ENCODE measurements at regions not wholly inside any gene's neighbourhood (a gene's known extent, or its start where the extent isn't known, plus 50 kb on each side); places are given as distances from the start of the nearest gene placed in this dataset.

GRCh38 chr4:123575291-123575690, 178.7 kb downstream of the SPRY1 start:
- Histone ChIP-seq H3K9me3 (no peaks in the 10 kb centered on the region), H3K36me3 (no peaks in the 10 kb centered on the region)
- 85% methylated on average over 4 of the region's 4 CpGs for WGBS (ENCODE audit: insufficient coverage, low coverage, low lambda C conversion rate, missing lambda C conversion rate)

GRCh38 chr4:123577225-123577906, 180.8 kb downstream of the SPRY1 start:
- Histone ChIP-seq H3K27me3 (no peaks in the 10 kb centered on the region), H3K36me3 (no peaks in the 10 kb centered on the region), H3K4me3 (no peak overlapping the region), H3K27ac (no peak overlapping the region), H3K9me3 (peaks cover 0 to 5% (median 0%) of the 10 kb centered on the region in 4 donors), H3K4me1 (no peaks in the 10 kb centered on the region)
- WGBS (ENCODE audit: insufficient coverage, low coverage, low lambda C conversion rate, missing lambda C conversion rate) = 66% methylated on average over 5 of the region's 5 CpGs
- peak; percentile 18 to 72 (median 66) for ATAC-seq
- no peak for DNase-seq
- intact Hi-C loops (cut with DNase I) = no loop called here
- TF ChIP-seq POLR2A (IDR thresholded peaks at IDR 0.05) = no peak
- TF ChIP-seq CTCF (IDR thresholded peaks at IDR 0.05) = no peak

More at GRCh38 chr4:123575291-123575690, 178.7 kb downstream of the SPRY1 start:
- DNase-seq = no peak
- TF ChIP-seq CTCF (IDR thresholded peaks at IDR 0.05) (no peak), POLR2A (IDR thresholded peaks at IDR 0.05) (no peak)
- no peaks in the 10 kb centered on the region for H3K27me3 ChIP-seq
- intact Hi-C loops (cut with DNase I) = no loop called here
- no peak overlapping the region for H3K4me3 ChIP-seq
- no peaks in the 10 kb centered on the region for H3K4me1 ChIP-seq
- no peak for ATAC-seq
- H3K27ac ChIP-seq = no peak overlapping the region

GRCh38 chr4:123578276-123579029, 181.9 kb downstream of the SPRY1 start:
- Histone ChIP-seq H3K27me3 (no peaks in the 10 kb centered on the region), H3K36me3 (no peaks in the 10 kb centered on the region), H3K4me1 (no peaks in the 10 kb centered on the region), H3K4me3 (no peak overlapping the region), H3K27ac (no peak overlapping the region), H3K9me3 (peaks cover 0 to 5% (median 0%) of the 10 kb centered on the region in 4 donors)
- 89% methylated on average over 3 of the region's 3 CpGs for WGBS (ENCODE audit: insufficient coverage, low coverage, low lambda C conversion rate, missing lambda C conversion rate)
- DNase-seq = no peak
- no peak for TF ChIP-seq POLR2A (IDR thresholded peaks at IDR 0.05)
- TF ChIP-seq CTCF (IDR thresholded peaks at IDR 0.05) = no peak
- no peak for ATAC-seq
- intact Hi-C loops (cut with DNase I) = no loop called here

- WGBS (ENCODE audit: insufficient coverage, low coverage, low lambda C conversion rate, missing lambda C conversion rate) = 71% methylated on average over 2 of the region's 2 CpGs
- intact Hi-C loops (cut with DNase I) = no loop called here
- DNase-seq = no peak
- peaks cover 0 to 5% (median 0%) of the 10 kb centered on the region in 4 donors for H3K9me3 ChIP-seq
- no peak overlapping the region for H3K4me3 ChIP-seq
- no peaks in the 10 kb centered on the region for H3K4me1 ChIP-seq
- ATAC-seq = no peak
- no peak overlapping the region for H3K27ac ChIP-seq
- TF ChIP-seq POLR2A (IDR thresholded peaks at IDR 0.05) (no peak), CTCF (IDR thresholded peaks at IDR 0.05) (no peak)
- H3K27me3 ChIP-seq = no peaks in the 10 kb centered on the region
- H3K36me3 ChIP-seq = no peaks in the 10 kb centered on the region
Observed at GRCh38 chr4:123579961-123580360, 183.4 kb downstream of the SPRY1 start.
